GM12878 (cell line): ENCODE measurements at regions not wholly inside any gene's neighbourhood (a gene's known extent, or its start where the extent isn't known, plus 50 kb on each side); places are given as distances from the start of the nearest gene placed in this dataset.

Source experiments
- CBFB ChIP-seq: IDR thresholded peaks from 2 replicates; pipeline ENCODE4 v1.6.1; 2016; ENCODE audit warnings: antibody characterized with exemption, low read depth
- CBX3 ChIP-seq: fragments of 200-600 bp; sonication (generic); IDR thresholded peaks from 2 replicates; pipeline ENCODE4 v1.6.1; 2016; ENCODE audit warnings: low read depth, borderline replicate concordance
- CEBPB ChIP-seq, 2 experiments: fragments of 150-350 bp in 1 of 2; IDR thresholded peaks; 2 replicates each; pipeline ENCODE4 v1.6.1; 2012 to 2014; ENCODE audit warnings: low read depth in 2 of 2, low read length in 2 of 2, borderline replicate concordance in 1 of 2, inconsistent platforms in 1 of 2
- ESRRA ChIP-seq: IDR thresholded peaks from 2 replicates; pipeline ENCODE4 v1.6.1; 2012; ENCODE audit warnings: mild to moderate bottlenecking, low read length, improper control_type of control experiment
- HCFC1 ChIP-seq: fragments of 150-350 bp; IDR thresholded peaks from 2 replicates; pipeline ENCODE4 v1.6.1; 2014; ENCODE audit warnings: low read length
- IKZF1 ChIP-seq: fragments of 450-650 bp; conservative IDR thresholded peaks from 2 replicates; pipeline ENCODE4 v1.6.1; 2017; ENCODE audit warnings: antibody characterized with exemption, mild to moderate bottlenecking
- KAT2A ChIP-seq: conservative IDR thresholded peaks from 2 replicates; pipeline ENCODE4 v1.6.1; 2011; ENCODE audit warnings: low read depth, low read length; ENCODE audit not compliant: control insufficient read depth
- MEF2B ChIP-seq: fragments of 450-650 bp; IDR thresholded peaks from 2 replicates; pipeline ENCODE4 v1.6.1; 2018; ENCODE audit warnings: mild to moderate bottlenecking, moderate library complexity; ENCODE audit not compliant: partially characterized antibody, poor library complexity, severe bottlenecking
- MYC ChIP-seq: IDR thresholded peaks from 2 replicates; pipeline ENCODE4 v1.6.1; 2011; ENCODE audit warnings: mild to moderate bottlenecking, low read length, moderate library complexity, inconsistent platforms; ENCODE audit not compliant: insufficient read depth, insufficient replicate concordance, insufficient read length, severe bottlenecking
- NFIC ChIP-seq: IDR thresholded peaks from 2 replicates; pipeline ENCODE4 v1.6.1; 2012; ENCODE audit warnings: low read depth, mild to moderate bottlenecking, inconsistent platforms, low read length, moderate library complexity
- POLR2AphosphoS5 ChIP-seq: IDR thresholded peaks from 2 replicates; pipeline ENCODE4 v1.6.1; 2011; ENCODE audit warnings: mild to moderate bottlenecking, low read length, inconsistent platforms
- RAD51 ChIP-seq: fragments of 450-650 bp; IDR thresholded peaks from 2 replicates; pipeline ENCODE4 v1.6.1; 2016; ENCODE audit warnings: moderate library complexity, mild to moderate bottlenecking, inconsistent platforms
- SRF ChIP-seq, 2 experiments: IDR thresholded peaks; 2 replicates each; pipeline ENCODE4 v1.6.1; 2011; ENCODE audit warnings: low read depth in 2 of 2, low read length in 2 of 2, mild to moderate bottlenecking in 1 of 2, moderate library complexity in 1 of 2
- ZNF207 ChIP-seq: fragments of 450-650 bp; IDR thresholded peaks from 2 replicates; pipeline ENCODE4 v1.6.1; 2014; ENCODE audit warnings: antibody characterized with exemption, mild to moderate bottlenecking, borderline replicate concordance
- TF ChIP-seq, protein P1 (sequence below): fragments of 450-650 bp; IDR thresholded peaks from 2 replicates; pipeline ENCODE4 v1.6.1; 2017; ENCODE audit warnings: low read depth, mild to moderate bottlenecking, moderate library complexity
- TF ChIP-seq, protein P2 (sequence below): IDR thresholded peaks from 2 replicates; pipeline ENCODE4 v1.6.1; 2011; ENCODE audit warnings: mild to moderate bottlenecking, low read depth, low read length, moderate library complexity; ENCODE audit not compliant: insufficient replicate concordance

DNA sequence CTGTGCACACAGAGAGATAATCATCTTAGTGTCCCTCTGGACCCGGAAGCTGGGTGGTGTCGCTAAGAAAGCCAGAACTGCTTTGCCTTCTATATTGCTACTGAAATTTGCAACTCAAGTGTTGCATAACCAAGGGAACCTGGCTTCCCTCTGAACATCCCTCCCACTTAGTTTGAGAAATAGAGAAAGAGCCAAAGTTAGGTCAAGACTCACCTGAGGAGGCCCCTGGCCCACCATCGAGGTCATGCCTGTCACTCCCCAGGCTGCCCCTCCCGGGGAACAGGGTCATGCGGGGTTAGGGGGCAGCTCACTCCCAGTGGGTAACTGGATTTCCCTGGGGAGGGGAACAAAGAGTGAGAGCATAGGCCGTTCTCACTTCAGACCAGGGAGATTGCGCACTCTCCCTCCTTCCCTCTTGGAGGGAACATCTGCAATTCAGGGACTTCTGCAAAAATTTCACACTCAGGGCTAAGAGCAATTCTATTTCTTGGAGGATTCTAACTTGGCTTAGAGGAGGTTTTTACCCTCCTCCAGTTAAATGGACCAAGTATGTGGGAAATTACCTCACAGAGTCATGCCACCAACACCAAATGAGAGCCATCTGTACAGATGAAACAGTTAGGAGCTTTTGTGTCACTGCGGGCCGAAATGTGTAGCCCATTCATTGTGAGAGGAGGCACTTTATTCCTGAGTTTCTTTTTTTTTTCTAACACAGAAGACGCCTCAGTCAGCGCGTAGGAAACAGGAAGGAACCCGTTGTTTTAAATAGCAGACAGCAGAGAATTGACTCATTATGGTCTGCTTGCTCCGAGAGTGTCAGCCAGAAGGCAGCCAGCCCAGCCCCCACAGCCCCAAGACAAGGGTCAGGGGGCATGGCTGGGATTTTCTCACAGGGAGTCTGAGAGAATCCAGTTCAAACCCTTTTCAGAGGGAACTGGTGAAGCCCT lies 221.3 kb downstream of the ARHGAP12 start (continued):
- TF ChIP-seq, protein P1, sequence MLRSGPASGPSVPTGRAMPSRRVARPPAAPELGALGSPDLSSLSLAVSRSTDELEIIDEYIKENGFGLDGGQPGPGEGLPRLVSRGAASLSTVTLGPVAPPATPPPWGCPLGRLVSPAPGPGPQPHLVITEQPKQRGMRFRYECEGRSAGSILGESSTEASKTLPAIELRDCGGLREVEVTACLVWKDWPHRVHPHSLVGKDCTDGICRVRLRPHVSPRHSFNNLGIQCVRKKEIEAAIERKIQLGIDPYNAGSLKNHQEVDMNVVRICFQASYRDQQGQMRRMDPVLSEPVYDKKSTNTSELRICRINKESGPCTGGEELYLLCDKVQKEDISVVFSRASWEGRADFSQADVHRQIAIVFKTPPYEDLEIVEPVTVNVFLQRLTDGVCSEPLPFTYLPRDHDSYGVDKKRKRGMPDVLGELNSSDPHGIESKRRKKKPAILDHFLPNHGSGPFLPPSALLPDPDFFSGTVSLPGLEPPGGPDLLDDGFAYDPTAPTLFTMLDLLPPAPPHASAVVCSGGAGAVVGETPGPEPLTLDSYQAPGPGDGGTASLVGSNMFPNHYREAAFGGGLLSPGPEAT = peak; percentile 88
- peak in 1 of 2 experiments; percentile 68; a peak in 1 of 4 replicates for TF ChIP-seq SRF (IDR thresholded peaks at IDR 0.05; ENCODE audit: low read depth in 2 of 2, low read length in 2 of 2)
- peak; percentile 49; a peak in 2 of 4 replicates for TF ChIP-seq CEBPB (IDR thresholded peaks at IDR 0.05; ENCODE audit: borderline replicate concordance in 1 of 2, low read depth in 2 of 2, low read length in 2 of 2)
- no peak for TF ChIP-seq ESRRA
- peak; percentile 66 for TF ChIP-seq MEF2B
- no peak; the same call in 1 of the 2 replicates for TF ChIP-seq POLR2AphosphoS5
- TF ChIP-seq MYC = no peak
- TF ChIP-seq CBFB = peak; percentile 74; the same call in 1 of the 2 replicates
- TF ChIP-seq NFIC = peak; percentile 98
- peak; percentile 94 for TF ChIP-seq IKZF1
- TF ChIP-seq RAD51 = no peak
- TF ChIP-seq CBX3 = no peak
- TF ChIP-seq, protein P2, sequence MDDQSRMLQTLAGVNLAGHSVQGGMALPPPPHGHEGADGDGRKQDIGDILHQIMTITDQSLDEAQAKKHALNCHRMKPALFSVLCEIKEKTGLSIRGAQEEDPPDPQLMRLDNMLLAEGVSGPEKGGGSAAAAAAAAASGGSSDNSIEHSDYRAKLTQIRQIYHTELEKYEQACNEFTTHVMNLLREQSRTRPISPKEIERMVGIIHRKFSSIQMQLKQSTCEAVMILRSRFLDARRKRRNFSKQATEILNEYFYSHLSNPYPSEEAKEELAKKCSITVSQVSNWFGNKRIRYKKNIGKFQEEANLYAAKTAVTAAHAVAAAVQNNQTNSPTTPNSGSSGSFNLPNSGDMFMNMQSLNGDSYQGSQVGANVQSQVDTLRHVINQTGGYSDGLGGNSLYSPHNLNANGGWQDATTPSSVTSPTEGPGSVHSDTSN = no peak
- no peak for TF ChIP-seq HCFC1
- TF ChIP-seq ZNF207 = no peak
- TF ChIP-seq KAT2A = no peak
- TF ChIP-seq, all 136 proteins: peak for 61
